HG03460 (cell line): ENCODE measurements at regions not wholly inside any gene's neighbourhood (a gene's known extent, or its start where the extent isn't known, plus 50 kb on each side); places are given as distances from the start of the nearest gene placed in this dataset.
A peak's percentile ranks its signal among the peaks of the same experiment; 100 is the strongest.

Experiments
- ATAC-seq: cut with Tn5 transposase; IDR thresholded peaks from one replicate; pipeline ENCODE4 v1.9.1; 2021; ENCODE audit not compliant: unreplicated experiment

DNA sequence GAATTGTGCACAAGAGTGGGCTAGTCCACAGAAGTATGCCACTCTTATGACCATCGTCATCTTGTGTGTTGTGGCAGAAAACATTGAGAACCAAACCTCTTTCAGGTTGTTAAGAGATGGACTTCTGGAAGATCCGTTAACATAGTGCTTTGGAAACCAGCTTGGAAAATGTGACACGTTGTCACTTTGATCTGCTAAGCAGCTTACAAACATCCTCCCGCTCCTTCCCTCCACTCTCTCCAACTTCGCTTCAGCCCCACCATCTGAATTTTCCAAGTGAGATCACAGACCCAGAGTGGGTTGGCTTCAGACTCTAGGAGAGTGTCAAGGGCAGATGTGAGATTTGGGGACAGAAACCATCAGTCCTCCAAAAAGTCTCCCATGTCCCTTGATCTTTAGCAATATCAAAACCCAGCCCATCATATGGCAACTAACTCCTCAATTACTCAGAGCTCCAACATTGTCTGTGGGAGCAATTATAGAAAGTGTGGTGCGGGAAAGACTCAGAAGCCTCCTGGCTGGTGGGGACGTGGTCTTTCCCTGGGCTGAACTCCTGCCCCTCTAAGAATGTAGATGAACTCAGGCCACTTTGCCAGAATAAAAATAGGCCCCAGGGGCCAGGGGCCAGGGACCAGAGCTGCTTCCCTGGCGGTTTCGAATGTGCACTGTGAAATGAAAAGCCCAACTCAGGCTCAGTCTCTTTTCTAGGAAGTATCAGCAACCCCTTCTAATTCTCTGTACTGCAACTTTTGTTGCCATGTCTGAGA, 129.5 kb downstream of the SLC38A6 start:
- ATAC-seq: no peak

GRCh38 chr14:61109288-61109687, 128.2 kb downstream of the SLC38A6 start:
- no peak for ATAC-seq

GRCh38 chr14:61108496-61109141, 127.6 kb downstream of the SLC38A6 start:
- ATAC-seq: no peak

DNA sequence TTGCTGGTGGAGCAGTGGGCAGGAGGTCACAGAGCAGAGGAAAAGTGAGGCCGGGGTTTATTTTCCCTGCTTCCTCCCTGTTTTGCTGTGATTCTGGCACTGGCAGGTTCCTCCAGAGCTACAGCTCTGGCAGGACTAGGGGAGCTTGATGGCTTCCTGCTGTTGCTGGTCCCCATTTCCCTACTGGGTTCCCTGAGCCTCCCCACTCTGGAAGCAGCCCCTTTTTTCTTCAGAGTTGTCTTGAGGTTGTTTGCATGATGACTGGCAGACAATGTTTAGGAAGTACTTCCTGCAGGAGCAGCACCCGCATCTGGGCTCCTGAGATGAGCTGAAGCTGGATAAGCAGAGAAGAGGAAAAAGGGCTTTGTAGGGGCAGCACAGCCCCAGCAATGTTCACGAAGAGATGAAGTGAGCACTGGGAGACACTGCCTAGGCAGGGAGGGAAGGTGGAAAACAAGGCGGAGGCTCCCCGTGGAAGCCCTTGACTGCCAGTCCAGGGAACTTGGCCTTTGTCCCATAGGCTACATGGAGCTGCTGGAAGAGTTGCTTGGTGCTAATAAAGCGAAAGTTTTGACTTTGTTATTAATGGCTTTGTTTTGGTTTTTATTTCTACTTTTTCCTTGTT, 126.9 kb downstream of the SLC38A6 start:
- ATAC-seq: no peak

- no peak for ATAC-seq
Measured at GRCh38 chr14:61106959-61107641, 126.1 kb downstream of the SLC38A6 start.

DNA sequence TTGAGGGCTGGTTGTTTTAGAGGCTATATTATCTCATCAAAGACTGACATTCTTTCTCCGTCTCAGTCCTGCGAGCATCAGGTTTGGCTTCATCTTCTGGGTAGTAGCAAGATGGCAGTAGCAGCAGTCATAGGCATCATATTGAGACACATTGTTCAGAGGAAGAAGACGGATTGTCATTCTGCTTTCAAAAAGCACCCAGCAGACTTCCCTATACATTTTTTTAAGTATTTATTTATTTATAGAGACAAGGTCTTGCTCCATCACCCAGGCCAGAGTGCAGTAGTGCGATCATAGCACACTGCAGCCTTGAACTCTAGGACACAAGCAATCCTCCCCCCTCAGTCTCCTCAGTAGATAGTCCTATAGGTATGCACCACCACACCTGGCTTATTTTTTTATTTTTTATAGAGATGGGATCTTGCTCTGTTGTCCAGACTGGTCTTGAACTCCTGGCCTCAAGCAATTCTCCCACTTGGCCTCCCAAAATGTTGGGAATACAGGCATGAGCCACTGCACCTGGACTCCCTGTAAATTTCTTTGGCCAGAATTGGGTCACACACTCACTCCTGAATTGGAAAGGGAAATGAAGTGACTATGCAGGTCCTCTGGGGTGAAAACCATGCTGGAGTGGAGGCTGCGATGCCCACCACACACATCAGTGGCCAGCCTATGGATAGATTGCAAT, 125.4 kb downstream of the SLC38A6 start:
- ATAC-seq: no peak

DNA sequence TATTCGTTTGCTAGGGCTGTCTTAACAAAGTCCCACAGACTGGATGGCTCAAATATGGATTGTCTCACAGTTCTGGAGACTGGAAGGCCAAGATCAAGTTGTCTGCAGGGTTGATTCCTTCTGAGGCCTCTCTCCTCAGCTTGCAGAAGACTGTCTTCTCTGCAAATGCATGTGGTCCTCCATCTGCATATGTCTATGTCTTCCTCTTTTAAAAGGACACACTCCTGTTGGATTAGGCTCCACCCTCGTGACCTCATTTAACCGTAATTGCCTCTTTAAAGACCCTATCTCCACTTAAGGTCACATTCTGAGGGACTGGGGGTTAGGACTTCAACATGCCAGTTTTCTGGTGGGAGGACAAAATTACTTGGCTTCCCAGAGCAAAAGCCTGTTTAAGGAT, 123.3 kb downstream of the SLC38A6 start:
- ATAC-seq: no peak

GRCh38 chr14:61103541-61104339, 122.7 kb downstream of the SLC38A6 start:
- peak; percentile 48 for ATAC-seq

DNA sequence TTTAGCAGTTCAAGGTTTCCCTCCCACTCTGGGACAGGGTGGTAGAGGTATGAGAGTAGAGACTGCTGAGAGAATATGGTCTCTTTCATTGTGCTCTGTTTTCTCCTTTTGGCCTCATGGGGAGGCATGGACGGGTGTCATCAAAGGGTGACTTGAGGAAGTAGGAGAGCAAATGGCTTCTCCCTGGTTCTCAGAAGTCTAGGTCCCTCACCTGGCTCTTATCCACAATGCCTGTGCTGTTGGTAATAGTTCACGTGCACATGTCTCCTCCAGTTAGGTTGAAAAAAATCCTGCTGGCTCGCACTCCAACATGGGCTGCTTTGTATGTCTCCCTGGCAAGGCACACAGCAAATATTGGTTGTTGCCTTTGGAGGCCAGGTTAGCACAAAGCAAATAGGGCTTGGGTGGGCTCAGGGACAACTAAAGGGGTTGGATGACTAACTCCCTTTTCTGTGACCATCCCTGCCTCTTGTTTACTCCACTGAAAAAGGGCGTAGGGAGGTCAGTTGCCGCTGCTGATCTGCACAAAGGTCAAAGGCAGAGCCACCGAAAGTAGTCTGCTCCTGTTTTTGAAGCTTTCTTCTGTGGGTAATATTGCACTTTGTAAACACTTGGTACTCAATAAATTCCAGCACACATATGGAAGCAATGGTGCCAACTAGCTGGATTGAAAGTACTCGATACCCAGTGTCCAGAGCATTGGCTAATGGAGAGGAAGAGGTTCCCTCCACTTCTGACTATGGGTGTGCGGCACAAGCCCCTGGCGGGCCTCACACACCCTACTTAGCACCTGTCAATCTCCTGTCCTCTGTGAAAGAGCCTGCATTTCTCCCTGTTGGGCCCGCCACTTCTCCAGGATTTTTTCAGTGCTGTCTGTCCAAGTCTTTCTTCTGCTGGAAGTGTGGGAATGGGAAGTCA, 121.8 kb downstream of the SLC38A6 start:
- no peak for ATAC-seq
